Stimulated activated CD8-positive, alpha-beta memory T cell treated with anti-CD3 and anti-CD28 coated beads, Interleukin-7, amount 100 ng/mL, for 48 hours (primary cell): ENCODE measurements at regions not wholly inside any gene's neighbourhood (a gene's known extent, or its start where the extent isn't known, plus 50 kb on each side); places are given as distances from the start of the nearest gene placed in this dataset.

Experiments
- DNase-seq, 2 donors: peaks; one replicate each; pipeline ENCODE4 v3.0.0-alpha.2; 2020; ENCODE audit warnings: low read depth in 1 of 2; ENCODE audit errors: extremely low read depth in 1 of 2

GRCh38 chr4:80145739-80146138 is 51.6 kb upstream of the PRDM8 start:
- no peak for DNase-seq

- no peak for DNase-seq
Observed at GRCh38 chr4:80144676-80145470, 52.4 kb upstream of the PRDM8 start.

DNA sequence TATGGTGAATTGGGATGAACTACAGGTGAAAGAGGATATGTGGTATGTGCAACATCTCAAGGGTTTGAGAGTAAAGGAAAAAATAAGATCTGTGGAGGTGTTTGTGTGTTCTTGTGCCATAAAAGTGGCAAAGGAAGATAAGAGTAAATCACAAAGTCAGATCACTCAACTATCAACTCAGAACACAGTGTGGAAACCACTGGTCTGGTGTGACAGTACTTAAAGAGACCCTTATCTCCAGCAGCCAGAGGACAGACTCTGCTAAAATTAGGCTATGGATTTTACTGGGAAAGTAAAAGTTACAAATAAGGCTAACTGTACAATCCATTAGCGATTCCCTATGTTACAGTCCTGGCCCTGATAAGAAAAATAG is 54.0 kb upstream of the PRDM8 start:
- no peak for DNase-seq

DNA sequence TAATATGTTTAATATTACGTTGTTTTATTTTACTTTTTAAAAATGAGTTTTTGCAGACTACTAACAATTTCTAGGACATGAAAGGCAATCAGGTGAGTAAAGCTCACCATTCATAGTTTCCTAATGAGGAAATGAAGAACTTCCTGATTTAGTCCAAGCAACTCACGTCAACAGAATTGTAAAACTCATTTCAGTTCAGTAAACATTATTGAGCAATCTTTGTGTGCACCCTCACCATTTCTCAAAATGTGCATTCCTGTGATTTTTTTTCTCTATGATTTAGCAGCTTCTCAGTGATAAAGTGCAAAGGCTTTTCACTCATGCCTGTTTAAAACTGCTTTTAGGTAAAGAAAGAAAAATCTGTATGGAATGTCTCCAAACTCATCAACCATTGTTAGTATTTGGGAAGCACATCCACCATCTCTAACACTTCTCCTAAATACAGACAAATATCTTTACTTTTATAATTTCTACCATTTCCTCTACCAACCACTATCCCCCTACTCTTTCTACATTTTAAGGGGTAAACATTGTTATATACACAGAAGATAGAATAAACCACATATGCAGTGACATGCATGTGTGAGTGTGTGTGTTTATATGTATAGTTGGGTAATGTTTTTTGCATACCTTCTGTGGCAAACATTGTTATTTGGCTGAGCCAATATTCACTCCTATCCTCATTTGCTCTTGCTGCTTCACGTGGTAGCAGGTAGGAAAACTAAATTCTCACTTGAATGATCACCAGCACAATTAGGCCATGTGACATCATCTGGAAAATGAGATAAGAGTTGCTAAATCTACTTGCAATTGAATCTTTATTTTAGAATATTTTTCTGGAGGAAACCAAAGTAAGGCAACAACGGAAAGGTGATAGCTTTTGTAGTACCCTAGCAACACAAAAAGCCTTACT is 54.7 kb upstream of the PRDM8 start:
- no peak for DNase-seq

DNA sequence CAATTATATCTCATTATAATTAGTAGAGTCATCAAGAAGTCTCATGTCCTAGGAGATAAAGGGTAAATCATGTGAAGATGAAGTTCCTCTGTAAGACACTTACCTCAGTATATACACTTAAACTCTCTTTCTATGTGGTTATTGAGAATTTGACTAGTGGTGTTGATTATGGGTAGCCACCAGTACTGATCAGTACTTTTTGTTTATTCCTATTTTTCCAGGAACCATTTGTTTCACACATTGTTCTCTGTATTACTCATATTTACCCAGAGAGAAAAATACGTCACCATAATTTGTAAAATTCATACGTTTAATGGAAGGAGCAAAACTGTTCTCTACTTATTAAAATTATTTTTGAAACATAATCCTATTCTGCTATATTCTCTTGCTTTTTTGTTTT is 55.8 kb upstream of the PRDM8 start:
- no peak for DNase-seq

GRCh38 chr4:80140194-80140593 is 57.1 kb upstream of the PRDM8 start:
- no peak for DNase-seq

DNA sequence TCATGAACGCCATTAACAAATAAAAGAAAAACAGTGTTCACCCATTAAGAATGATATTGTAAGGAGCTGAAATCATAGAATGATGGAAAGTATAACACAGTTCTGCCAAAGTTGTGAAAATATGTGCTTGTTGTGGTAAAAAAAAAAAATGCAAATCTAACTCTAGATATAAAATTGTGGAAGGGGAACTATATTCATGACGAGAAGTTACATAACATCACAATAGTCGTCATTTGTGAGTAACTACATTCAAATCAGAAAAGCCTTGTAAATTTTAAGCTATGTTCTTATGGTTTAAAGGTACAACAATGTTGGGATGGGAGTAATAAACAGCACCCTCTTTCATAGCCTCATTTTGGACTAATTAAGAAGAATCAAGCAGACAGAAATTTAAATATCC is 57.6 kb upstream of the PRDM8 start:
- no peak for DNase-seq

GRCh38 chr4:80138551-80139538 is 58.5 kb upstream of the PRDM8 start:
- DNase-seq: peak; percentile 8 to 13

- DNase-seq: no peak
Observed at GRCh38 chr4:80137631-80138030, 59.7 kb upstream of the PRDM8 start.

DNA sequence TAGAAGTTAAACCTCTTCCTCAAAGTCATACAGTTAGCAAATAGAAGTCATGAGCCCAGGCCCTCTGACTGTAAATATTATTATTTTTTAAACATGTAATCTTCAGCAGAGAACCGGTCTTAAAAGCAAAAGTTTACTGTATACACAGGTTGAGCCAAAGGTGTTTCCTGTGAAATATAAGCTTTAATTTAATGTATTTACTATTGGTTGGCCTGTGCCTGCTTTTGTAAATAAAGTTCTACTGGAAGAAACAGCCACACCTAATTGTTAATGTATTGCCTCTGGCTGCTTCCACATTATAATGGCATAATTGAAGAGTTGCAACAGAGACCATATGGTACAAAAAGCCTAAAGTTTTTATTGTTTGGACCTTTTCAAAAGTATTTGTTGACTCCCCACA is 61.0 kb upstream of the PRDM8 start:
- DNase-seq: no peak

- no peak for DNase-seq
Observed at GRCh38 chr4:80135702-80136058, 61.6 kb upstream of the PRDM8 start.

GRCh38 chr4:80134936-80135701 is 62.1 kb upstream of the ANTXR2 start:
- DNase-seq: no peak

DNA sequence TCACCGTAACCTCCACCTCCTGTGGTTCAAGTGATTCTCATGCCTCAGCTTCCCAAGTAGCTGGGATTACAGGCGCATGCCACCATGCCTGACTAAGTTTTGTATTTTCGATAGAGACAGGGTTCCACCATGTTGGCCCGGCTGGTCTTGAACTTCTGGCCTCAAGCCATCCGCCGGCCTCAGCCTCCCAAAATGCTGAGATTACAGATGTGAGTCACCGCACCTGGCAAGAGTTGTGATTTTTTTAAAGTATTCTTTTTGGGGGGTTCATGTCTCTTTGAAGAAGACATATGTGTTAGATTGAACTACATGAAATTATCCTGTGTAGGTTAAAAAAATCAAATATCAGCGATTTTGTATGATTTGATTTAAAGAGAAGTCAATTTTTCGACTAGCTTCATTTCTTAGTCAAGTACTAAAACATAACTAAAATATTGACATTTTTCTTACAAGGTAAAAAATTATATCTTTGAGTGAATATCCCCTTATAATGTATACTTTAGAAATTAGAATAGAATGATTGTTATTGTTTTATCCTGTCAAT is 60.3 kb upstream of the ANTXR2 start:
- DNase-seq: no peak

- DNase-seq: no peak
Observed at GRCh38 chr4:80129785-80130184, 56.8 kb upstream of the ANTXR2 start.

GRCh38 chr4:80128941-80129340 is 55.9 kb upstream of the ANTXR2 start:
- DNase-seq: no peak

DNA sequence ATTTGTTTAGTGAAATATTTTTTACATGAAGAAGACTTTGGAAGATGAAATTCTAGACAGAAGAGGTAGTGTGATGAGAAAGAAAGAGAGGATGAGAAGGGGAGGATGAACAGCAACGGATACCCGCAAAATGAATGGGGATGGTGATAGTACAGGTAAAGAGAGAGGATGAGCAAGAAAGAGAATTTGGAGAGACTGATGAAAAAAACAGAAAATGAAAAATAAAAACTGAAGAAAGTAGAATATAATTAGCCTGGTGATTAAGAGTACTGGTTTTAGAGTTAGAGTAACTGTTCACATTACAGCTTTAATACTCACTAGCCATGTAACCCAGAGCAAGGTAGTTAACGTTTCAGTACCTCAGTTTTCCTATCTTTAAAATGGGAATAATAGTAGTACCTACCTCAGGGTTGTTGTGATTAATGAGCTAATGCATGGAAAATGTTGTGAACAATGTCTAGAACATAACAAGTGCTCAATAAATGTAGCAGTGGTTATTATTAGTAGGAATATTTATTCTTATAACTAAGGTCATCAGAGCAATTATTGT is 54.9 kb upstream of the ANTXR2 start:
- DNase-seq: no peak

- no peak for DNase-seq
Observed at GRCh38 chr4:80126435-80126834, 53.4 kb upstream of the ANTXR2 start.

GRCh38 chr4:80125252-80126177 is 52.5 kb upstream of the ANTXR2 start:
- no peak for DNase-seq
